Cortex of kidney (tissue), 1 donor: ENCODE measurements at regions not wholly inside any gene's neighbourhood (a gene's known extent, or its start where the extent isn't known, plus 50 kb on each side); places are given as distances from the start of the nearest gene placed in this dataset.

Experiments used
- DNase-seq: peaks from one replicate; lab custom pipeline; 2025; lab: John Stamatoyannopoulos, UW

DNA sequence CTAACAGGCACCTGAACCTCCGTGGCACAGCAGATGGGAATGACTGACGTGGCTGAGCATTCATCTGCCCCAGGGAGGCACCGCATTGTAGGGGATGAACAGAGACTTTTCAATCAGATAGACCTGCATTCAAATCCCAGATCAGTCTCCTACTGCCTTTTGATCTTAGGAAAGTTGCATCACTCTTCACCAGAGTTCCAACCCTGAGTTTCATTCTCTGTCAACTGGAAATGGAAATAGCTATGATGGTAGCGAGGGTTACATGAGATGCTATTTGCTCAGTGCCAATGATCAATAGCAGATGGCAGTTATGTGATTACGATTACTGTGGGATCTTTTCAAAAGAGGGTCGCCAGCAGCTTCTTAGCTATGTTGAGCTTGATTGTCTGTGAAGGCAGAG, 189.3 kb upstream of the RFC3 start:
- no peak for DNase-seq

DNA sequence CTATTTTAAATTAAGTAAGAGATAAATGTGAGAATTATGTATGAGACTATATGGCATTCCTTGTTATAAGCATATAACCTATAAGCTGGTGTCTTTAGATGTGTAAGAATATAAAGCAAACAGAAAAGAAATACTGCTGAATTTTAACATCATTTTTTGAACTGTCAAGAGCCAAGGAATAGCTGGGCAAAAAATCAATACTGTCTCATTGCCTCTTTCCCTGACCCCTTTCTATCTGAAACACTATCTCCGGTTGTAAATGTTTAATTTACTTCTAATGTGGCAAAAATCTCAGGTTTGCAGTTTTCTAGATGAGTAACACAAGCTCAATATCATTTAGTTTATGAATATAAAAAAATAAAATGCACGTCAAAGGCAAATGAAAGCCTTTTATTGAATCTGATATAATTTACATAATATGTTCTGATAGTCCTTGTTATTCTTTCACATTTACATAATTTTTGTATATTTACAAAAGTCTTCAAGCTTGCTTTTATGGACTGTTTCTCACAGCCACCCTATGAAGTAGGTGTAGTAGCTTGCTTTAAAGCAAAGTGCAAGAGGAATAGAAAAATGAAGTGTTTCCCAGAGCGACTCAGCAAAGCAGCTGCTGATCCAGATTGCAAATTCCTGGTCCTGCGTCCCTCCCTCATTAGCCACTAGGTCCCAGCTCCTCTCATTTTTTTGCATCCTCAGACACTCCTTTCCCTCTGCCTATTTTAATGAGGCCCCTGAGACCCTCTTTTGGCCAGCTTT, 188.2 kb upstream of the RFC3 start:
- no peak for DNase-seq

DNA sequence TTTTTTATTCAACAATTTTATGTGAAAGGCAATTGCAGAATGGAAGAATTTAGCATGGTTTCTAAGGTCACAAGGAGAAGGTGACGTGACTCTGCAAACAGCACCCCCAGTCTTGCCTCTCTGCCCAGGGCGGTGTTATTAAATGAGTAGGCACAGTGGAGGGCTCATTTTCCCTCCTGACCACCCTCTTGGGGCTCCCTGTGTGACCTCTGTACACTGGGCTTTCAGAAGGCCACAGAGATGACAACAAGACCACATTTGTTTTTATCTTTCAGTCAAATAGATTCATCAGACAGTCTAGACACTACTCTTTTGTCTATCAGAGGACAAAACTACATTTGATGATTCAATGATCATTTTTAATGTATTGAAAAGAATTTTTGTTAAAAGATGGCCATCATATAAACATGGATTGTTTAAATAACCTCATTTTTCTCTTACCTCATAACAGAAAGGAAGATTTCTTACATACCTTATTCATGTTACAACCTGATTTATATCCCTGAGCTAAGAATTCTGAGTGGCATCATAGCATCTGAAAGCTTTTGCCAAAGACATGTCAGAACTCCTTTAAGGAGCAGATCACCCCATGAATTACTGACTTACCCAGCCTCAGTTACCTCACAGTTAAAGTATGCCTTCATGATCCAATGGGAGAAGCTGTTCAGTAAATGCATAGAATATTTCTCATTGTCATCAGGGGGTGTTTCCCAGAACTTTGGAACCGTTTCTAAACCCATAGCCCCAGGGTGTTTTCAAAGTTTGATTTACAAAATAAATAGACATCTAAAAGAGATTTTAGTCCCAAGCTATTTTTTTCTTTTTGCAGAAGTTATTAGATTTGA, 184.0 kb upstream of the RFC3 start:
- no peak for DNase-seq

DNA sequence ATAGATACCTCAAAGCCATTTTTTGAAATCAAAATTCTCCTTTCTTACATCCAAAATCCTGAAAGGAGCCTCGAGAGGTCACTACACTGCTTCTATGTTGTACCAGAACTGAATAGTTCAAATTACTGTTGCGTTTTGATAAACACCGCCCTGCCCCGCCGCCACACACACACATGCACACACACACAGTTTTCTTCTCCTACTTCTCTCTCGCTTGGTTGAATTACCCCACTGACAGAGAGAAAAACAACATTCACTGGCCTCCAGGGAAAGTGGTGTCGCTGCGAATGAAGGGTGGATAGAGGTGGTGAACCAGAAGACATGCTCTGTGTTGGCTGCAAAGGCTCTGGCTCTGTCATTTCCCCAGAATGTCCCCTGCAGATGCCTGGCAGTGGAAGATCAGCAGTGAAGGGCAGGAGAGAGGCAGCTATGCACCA, 183.4 kb upstream of the RFC3 start:
- no peak for DNase-seq

DNA sequence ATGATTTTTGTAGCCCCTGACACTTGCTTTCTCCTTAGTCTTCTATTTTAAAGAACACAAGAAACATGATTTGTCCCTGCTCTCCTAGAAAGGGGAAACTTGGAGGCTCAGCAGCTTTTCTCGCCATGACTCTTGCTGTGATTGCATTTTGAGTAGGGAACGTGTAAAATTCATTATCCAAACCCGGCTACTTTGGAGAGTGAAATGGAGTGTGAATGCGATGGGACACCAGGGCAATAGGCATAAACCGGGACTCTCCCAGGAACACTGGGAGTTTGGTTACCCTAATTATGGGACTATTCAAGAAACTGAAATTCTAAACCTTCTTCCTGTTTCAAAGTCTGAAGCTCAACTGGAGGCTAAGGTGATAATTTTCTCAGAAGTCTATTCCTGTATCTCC, 181.7 kb upstream of the RFC3 start:
- DNase-seq: no peak

DNA sequence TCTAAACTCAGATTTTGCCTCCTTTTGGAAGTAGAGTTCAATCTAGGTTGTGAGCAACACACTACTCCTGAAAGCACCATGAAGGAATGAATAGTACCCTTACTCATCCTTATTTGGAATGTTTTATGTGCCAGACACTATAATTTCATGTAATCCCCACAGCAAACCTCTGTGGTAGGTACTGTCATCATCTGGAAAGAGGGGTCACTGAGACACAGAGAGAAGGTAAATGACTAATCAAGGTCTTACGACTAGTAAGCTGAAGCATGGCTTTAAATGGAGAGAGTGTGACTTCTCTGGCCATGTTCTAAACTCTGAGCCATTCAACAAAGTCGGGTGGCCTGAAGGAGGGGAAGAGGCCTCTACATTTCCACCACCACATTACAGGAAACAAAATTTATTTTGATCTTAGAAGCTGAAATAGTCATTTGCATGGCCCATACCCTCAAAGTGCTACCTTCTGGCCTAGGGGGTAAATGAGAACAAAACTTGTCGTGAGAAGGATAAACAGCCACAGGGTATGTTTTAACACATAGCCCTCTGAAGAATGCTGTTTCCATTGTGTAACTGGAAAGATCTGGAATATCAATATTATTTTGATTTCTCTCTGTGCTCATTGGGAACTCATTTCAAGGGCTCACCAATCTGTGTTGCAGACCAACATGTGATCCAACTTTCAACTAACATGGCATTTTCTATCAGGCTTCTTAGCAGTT, 180.8 kb upstream of the RFC3 start:
- DNase-seq: no peak

DNA sequence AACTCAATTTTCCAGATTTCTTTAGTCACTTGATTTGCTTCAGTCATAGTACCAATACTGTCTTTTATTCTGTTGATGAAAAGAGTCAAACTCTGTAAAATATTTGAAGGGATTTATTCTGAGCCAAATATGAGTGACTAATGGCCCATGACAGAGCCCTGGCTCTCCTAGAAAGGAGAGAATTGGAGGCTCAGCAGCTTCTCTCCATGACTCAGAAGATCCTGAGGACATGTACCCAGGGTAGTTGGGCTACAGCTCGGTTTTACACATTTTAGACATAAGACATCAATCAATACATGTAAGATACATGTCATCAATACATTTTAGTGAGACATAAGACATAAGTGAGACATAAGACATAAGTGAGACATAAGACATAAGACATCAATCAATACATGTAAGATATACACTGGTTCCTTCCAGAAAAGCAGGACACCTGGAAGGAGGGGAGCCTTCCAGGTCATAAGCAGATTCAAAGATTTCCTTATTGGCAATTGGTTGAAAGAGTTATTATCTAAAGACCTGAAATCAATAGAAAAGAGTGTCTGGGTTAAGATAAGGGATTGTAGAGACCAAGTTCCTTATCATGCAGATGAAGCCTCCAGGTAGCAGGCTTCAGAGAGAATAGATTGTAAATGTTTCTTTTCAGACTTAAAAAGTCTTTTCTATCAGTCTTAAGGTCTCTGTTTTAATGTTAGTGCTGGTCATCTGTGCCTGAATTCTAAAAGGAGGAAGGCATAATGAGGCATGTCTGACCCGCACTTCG, 179.8 kb upstream of the RFC3 start:
- no peak for DNase-seq

DNA sequence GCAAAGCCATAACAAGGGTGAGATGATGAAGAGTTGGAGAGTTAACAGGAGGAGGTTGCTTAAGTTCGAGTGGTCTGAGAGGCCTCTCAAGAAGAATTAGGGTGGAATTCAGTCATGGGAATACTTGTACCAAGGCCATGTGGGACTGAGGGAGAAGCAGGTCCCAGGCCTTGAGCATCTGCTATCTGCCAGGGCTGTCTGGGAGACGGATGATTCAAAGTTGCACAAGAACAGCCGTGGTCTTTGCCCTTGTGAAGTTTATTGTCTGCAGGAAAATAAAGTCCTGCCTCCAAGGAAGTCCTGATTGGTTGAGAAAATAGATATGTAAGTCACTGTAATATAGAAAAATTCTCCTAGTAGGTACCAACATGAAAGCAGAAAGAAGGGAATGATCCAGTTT, 178.8 kb upstream of the RFC3 start:
- no peak for DNase-seq

DNA sequence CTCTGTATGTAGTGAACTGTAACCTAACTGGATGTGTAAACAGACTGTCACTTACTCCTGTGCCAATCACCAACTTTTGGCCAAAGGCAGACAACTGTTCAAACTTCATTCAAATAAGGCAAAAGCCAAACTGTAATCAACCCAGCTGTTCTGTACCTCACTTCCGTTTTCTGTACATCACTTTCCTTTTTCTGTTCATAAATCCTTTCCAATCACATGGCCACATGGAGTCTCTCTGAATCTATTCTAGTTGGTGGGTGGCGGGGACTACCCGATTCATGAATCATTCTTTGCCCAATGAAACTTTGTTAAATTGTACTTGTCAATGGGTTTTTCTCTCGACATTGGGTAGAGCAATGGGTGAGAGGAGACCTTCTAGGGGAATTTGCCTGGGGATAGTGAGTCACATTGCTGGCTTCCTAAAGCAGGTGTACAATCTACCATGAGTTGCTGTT, 178.3 kb upstream of the RFC3 start:
- DNase-seq: no peak

DNA sequence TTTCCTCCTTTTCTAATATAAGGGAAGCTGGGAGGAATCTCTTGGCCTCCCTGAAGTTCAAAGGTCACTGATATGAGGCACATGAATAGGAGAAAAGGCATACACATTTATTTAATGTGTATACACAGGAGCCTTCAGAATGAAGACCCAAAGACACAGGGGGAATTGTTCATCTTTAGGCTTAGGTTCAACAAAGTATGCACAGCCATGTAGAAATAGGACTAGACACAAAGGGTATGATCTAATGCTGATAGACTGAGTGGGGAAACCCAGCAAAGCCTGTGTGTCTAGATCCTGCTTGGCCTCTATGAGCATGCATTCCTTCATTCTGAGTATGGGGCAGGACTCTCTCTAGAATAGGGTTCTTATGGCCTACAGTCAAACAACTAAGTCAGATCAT, 177.1 kb upstream of the RFC3 start:
- DNase-seq: no peak

DNA sequence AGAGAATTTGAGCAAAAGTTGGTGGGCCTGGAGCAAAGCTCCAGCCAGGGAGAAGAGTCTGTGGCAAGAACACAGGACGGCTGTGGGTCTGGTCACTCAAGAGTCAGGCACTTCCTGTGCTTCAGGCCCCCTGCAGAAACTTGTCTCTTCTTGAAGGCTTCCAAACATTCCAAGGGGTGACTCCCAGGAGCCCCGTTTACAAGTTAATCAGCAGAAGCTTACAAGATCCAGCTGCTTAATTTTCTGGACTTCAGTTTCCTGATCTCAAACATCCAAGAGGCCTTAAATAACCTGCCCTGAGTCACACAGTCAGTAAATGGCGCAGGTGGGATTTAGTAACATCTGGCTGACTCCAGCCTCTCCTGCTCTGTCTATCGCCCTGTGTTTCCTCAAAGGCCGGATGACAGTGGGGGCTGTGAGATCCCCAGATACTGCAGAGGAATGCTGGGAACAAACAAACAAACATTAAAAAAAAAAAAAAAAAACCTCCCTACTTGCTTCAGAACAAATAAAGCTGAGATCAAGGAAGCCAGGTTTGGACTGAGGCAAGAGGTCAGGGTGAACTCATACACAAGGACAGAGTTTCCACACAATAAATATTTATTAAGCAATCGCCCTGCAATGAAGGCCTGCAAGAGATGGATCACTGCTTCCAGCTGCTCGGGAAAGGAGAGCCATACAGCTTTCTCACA, 175.4 kb upstream of the RFC3 start:
- no peak for DNase-seq

DNA sequence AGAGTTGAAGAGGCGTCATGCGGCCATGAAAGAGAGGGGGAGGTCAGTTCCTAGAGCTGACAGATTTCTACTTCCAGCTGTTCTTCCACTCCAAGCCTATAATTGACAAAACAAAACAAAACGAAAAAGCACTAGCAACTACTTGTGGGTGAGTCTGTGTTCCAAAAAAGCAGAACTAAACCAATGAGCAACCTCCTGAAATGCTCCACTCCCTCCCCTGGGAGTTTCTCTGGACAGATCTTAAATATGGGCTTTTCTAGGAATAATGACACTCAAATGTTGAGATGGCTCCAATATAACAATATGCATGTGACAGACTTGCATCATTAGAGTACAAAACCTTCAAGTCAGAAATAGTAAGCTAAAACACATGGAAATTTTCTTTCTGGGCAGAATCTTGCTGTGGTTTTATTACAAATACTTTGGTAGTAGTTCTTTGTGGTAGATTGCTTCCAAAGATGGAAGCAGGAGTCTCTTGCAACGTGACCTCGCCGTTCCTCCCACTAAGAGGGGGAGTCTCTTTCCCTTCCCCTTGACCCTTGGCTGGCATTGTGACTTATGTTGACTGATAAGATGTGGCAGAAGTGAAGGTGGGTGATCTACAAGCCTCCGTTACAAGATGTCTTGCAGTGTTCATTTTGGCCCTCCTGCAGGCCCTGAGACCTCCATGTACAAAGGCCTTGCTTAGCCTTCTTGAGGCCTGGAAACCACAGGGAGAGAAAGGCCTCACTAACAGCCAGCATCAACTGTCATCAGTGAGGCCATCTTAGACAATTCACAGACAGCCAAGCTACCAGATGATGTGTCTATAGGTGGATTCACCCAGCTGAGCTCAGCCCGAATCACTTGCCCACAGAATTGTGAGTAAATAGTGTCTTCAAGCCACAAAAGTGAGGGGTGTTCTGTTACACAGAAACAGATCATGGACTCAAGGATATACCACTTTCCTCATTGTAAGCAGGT, 173.1 kb upstream of the RFC3 start:
- no peak for DNase-seq

DNA sequence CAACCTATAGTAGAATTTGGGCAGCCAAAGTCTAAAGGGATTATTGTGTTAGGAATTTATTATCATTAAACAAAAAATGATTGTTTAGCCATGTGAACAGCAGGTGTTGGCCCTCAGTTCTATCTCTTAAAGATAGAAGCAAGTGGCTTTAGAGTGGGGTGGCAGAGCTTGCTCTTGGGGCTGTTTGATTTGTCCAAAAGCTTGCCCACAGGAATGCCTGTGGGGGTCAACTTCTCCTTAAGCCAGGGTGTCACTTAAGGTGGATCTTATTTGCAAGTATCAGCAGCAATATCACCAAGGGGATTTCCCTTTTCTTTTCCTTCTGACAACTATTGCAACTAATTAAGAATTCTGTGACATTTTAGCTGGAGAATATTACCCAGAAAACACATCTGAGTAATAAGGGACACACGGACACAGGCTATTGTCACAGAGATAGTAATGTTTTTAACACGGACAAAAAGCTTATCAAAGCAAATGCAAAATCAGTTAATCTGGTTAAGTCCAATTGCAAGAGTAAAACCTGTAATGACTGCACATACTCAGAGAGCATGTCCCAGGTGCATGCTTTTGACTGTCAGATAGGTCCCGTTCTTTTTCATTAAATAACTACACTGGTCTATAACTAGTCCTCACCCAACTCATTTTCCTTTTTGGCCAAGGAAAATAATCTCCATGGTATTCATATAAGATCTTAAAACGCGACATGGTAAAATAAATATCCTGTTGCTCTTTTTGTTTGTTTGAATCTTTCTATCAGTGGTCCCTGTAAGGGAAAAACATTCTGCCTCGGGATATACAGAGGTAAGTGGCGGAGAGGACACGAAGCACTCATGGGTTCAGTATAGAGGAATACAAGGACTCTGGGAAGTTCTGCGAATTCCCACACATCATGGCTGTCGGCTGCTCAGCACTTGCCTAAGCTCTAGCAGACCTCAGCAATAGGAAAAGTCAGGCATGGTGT, 172.1 kb upstream of the RFC3 start:
- no peak for DNase-seq

DNA sequence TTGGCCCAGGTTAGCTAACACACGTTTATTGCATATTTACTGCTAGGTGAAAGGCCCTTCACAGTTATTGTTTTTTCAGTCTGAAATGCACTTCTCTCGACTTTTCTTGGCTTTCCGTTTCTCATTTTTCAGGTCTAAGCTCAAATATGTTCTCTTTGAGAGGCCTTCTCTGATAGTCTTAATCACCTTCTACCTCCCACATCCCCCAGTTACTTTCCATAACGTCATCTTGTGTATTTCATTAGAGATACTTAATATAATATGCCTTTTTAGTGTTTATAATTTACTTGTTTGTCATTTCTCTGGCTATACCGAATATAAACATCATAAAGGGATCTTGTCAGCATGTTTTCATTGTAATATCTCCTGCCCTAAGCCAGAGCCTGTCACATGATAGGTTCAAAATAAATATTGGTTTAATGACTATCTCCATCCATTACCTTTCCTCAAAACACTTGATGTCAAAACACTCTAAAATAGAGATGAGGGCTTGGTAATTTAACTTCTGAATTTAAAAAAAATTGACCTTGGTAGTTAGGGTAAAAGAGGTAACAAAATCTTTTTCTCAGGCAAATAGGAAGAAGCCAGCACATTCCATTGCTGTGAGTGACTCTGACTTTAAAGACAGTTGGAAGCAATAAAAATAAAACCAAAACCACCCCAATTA, 168.6 kb upstream of the RFC3 start:
- no peak for DNase-seq

DNA sequence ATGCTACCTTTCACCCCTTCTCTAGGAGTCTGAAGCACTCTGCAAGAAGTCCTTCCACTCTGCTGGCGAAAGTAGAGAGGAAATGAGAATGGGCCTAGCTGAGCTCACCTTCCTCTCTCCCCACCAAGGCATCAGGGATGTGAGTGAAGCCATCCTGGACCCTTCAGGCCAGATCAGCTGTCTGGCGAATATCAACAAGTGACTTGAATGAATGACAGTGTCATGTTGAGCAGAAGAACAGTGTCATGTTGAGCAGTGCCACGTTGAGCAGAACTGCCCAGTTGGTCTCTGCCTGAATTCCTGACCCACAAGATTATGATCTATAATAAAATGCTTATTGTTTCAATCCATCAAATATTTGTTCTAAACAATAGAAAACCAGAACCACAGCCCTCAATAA, 166.2 kb upstream of the RFC3 start:
- DNase-seq: no peak

DNA sequence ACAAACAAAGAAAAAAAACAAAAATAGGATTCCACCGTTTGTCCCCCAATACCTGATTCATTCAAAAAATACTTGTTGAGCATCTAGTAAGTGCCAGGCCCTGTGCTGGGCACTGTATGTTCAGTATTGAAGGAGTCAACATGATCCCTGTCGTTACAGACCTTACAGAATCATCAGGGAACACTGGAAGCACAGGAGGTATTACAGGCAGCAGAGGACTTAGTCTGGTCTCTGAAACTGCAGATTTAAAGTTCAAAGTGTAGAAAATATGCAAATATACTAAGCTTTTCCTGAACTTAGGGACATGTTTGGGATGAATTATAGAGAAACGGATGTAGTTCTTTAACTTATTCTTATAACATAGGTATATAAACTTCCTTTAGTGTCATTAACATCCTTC, 160.7 kb upstream of the RFC3 start:
- no peak for DNase-seq

DNA sequence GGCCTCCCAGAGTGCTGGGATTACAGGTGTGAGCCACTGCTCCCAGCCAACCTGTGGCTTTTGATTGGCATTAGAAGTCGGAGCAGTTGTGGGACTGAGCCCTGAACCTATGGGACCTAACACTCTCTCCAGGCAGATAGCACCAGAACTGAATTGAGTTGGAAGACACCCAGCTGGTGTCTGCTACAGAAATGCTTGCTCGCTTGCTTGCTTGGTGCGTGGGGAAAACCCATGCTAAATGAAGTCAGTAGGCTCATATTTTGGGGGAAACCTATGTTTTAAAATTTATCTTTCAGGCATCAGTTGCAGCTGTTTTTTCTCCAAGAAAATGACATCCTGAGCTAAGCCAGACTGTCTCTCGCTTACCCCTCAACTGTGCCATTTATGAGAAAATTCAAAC, 158.5 kb upstream of the RFC3 start:
- DNase-seq: no peak

DNA sequence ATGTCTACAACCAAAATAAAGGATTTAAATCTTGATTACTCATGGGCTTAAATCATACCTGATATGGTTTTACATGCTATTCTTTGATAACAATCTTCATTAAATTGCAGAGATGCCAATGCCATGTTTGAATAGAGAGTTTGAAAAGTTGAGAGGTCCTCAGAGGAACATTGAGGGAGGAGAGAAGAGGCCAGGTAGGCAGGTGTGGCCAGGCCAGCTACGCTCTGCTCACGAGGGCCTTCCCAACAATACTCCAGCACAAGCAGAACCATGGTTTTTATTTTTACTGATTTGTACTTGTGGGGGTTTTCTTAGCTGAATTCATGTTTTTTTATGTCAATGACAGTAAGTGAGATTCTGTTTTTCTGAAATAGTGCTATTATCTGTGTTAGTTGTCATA, 158.1 kb upstream of the RFC3 start:
- no peak for DNase-seq
